NCI-H2196 treated with DMSO at 0.1 percent for 48 hours (cell line): ENCODE measurements at regions not wholly inside any gene's neighbourhood (a gene's known extent, or its start where the extent isn't known, plus 50 kb on each side); places are given as distances from the start of the nearest gene placed in this dataset.
A peak's percentile ranks its signal among the peaks of the same experiment; 100 is the strongest.

ENCODE experiments used
- DNase-seq: peaks from one replicate; lab custom pipeline; 2025; ENCODE audit not compliant: unreplicated experiment; lab: John Stamatoyannopoulos, UW

GRCh38 chr12:11946161-11946560 lies 124.6 kb upstream of the BCL2L14 start:
- no peak for DNase-seq

GRCh38 chr12:11947213-11947612 lies 123.5 kb upstream of the BCL2L14 start:
- DNase-seq, result no peak

- DNase-seq, result peak; percentile 91
Measured at GRCh38 chr12:11949738-11950411, 120.9 kb upstream of the BCL2L14 start.

GRCh38 chr12:11951209-11951608 lies 119.5 kb upstream of the BCL2L14 start:
- no peak for DNase-seq

GRCh38 chr12:11953523-11953922 lies 117.2 kb upstream of the BCL2L14 start:
- DNase-seq, result peak; percentile 96

GRCh38 chr12:11954181-11954580 lies 116.6 kb upstream of the BCL2L14 start:
- peak; percentile 36 for DNase-seq

GRCh38 chr12:11958221-11959091 lies 112.3 kb upstream of the BCL2L14 start:
- DNase-seq, result no peak

- DNase-seq, result no peak
Measured at GRCh38 chr12:11959117-11959823, 111.5 kb upstream of the BCL2L14 start.

GRCh38 chr12:11960646-11961045 lies 110.1 kb upstream of the BCL2L14 start:
- no peak for DNase-seq

GRCh38 chr12:11961686-11962085 lies 109.1 kb upstream of the BCL2L14 start:
- DNase-seq, result no peak

GRCh38 chr12:11962860-11963259 lies 107.9 kb upstream of the BCL2L14 start:
- DNase-seq, result no peak

GRCh38 chr12:11963841-11964471 lies 106.8 kb upstream of the BCL2L14 start:
- no peak for DNase-seq

- DNase-seq, result no peak
Measured at GRCh38 chr12:11965258-11965910, 105.4 kb upstream of the BCL2L14 start.

GRCh38 chr12:11967376-11968047 lies 103.2 kb upstream of the BCL2L14 start:
- DNase-seq, result peak; percentile 19

- no peak for DNase-seq
Measured at GRCh38 chr12:11968048-11968383, 102.7 kb upstream of the BCL2L14 start.

GRCh38 chr12:11968516-11968915 lies 102.2 kb upstream of the BCL2L14 start:
- no peak for DNase-seq

- DNase-seq, result no peak
Measured at GRCh38 chr12:11969437-11970154, 101.1 kb upstream of the BCL2L14 start.

GRCh38 chr12:11970155-11970520 lies 100.6 kb upstream of the BCL2L14 start:
- DNase-seq, result no peak

- DNase-seq, result no peak
Measured at GRCh38 chr12:11973396-11973795, 97.3 kb upstream of the BCL2L14 start.

- DNase-seq, result no peak
Measured at GRCh38 chr12:11976005-11976404, 94.7 kb upstream of the BCL2L14 start.
